ENCODE measurements at regions not wholly inside any gene's neighbourhood (a gene's known extent, or its start where the extent isn't known, plus 50 kb on each side); places are given as distances from the start of the nearest gene placed in this dataset.

- H3K4me1 ChIP-seq: no peaks in the 10 kb centered on the region
- no peak for DNase-seq (ENCODE audit: low spot score in 2 of 2)
- no peak overlapping the region for H3K4me3 ChIP-seq
- no peak for TF ChIP-seq POLR2A (IDR thresholded peaks at IDR 0.05)
- TF ChIP-seq EP300 (IDR thresholded peaks at IDR 0.05): no peak
- no peak for TF ChIP-seq POLR2AphosphoS5 (IDR thresholded peaks at IDR 0.05)
- TF ChIP-seq, protein P1, sequence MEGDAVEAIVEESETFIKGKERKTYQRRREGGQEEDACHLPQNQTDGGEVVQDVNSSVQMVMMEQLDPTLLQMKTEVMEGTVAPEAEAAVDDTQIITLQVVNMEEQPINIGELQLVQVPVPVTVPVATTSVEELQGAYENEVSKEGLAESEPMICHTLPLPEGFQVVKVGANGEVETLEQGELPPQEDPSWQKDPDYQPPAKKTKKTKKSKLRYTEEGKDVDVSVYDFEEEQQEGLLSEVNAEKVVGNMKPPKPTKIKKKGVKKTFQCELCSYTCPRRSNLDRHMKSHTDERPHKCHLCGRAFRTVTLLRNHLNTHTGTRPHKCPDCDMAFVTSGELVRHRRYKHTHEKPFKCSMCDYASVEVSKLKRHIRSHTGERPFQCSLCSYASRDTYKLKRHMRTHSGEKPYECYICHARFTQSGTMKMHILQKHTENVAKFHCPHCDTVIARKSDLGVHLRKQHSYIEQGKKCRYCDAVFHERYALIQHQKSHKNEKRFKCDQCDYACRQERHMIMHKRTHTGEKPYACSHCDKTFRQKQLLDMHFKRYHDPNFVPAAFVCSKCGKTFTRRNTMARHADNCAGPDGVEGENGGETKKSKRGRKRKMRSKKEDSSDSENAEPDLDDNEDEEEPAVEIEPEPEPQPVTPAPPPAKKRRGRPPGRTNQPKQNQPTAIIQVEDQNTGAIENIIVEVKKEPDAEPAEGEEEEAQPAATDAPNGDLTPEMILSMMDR (IDR thresholded peaks at IDR 0.05): no peak
- peaks cover 30% of the 10 kb centered on the region for H3K27me3 ChIP-seq
- no peak overlapping the region for H3K27ac ChIP-seq
- peaks cover 3% of the 10 kb centered on the region for H3K9me3 ChIP-seq
- WGBS: 95% methylated on average over 2 of the region's 2 CpGs
- no peaks in the 10 kb centered on the region for H3K36me3 ChIP-seq
These were observed 153.9 kb downstream of the DHX35 start for GRCh38 chr20:39116020-39116419.

DNA sequence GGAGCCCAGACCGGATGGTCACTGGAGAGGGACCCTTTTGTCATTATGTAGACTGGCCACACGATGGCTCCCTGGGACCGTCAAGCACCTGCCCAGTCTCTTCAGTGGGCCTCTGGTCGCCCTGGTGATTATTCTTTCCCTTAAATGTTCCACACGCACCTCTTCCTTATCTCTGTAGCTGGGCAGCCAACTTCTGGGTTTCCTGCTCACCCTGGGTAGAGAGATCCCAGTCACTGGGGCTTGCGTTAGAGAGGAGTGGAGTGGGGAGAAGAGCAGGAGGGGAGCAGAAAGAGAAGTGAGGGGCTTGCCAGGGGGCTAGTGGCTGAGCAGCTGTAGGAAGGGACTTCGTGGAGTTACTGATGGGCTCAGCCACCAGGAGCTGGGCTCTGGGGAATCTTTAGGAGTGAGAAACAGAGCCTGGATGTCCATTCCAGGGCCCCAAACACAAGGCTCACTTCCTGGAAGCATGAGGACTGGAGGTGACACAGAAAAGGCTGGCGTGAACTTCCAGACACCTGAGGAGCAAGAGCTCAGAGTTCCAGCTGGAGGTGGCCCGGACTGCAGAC lies 150.1 kb downstream of the DHX35 start:
- no peak for TF ChIP-seq POLR2AphosphoS5 (IDR thresholded peaks at IDR 0.05)
- TF ChIP-seq, protein P1 (IDR thresholded peaks at IDR 0.05): peak in 1 of 2 donors; percentile 35

GRCh38 chr20:39111359-39112177 lies 149.4 kb downstream of the DHX35 start:
- no peak for DNase-seq (ENCODE audit: low spot score in 2 of 2)
- no peaks in the 10 kb centered on the region for H3K36me3 ChIP-seq
- H3K9me3 ChIP-seq: peaks cover 3% of the 10 kb centered on the region
- WGBS: 5% methylated on average over 4 of the region's 4 CpGs
- H3K27me3 ChIP-seq: peaks cover 56% of the 10 kb centered on the region
- H3K4me3 ChIP-seq: no peak overlapping the region
- H3K27ac ChIP-seq: no peak overlapping the region
- TF ChIP-seq EP300 (IDR thresholded peaks at IDR 0.05) (no peak), POLR2A (IDR thresholded peaks at IDR 0.05) (no peak), POLR2AphosphoS5 (IDR thresholded peaks at IDR 0.05) (no peak)
- TF ChIP-seq, protein P1 (IDR thresholded peaks at IDR 0.05): no peak
- H3K4me1 ChIP-seq: no peaks in the 10 kb centered on the region

More for the DNA sequence above, 150.1 kb downstream of the DHX35 start:
- no peak for DNase-seq (ENCODE audit: low spot score in 2 of 2)
- no peak overlapping the region for H3K4me3 ChIP-seq
- peaks cover 3% of the 10 kb centered on the region for H3K9me3 ChIP-seq
- 32% methylated on average over 9 of the region's 9 CpGs for WGBS
- H3K27me3 ChIP-seq: peaks cover 53% of the 10 kb centered on the region
- H3K36me3 ChIP-seq: no peaks in the 10 kb centered on the region
- H3K4me1 ChIP-seq: no peaks in the 10 kb centered on the region
- no peak overlapping the region for H3K27ac ChIP-seq

- Histone ChIP-seq H3K27me3 (peaks cover 59% of the 10 kb centered on the region), H3K36me3 (no peaks in the 10 kb centered on the region), H3K4me1 (no peaks in the 10 kb centered on the region), H3K27ac (no peak overlapping the region), H3K9me3 (no peaks in the 10 kb centered on the region), H3K4me3 (no peak overlapping the region)
- no peak for TF ChIP-seq POLR2A (IDR thresholded peaks at IDR 0.05)
- TF ChIP-seq POLR2AphosphoS5 (IDR thresholded peaks at IDR 0.05): no peak
- TF ChIP-seq, protein P1 (IDR thresholded peaks at IDR 0.05): no peak
- TF ChIP-seq EP300 (IDR thresholded peaks at IDR 0.05): no peak
- no peak for DNase-seq (ENCODE audit: low spot score in 2 of 2)
These were observed 148.6 kb downstream of the DHX35 start for GRCh38 chr20:39110819-39111136.

DNA sequence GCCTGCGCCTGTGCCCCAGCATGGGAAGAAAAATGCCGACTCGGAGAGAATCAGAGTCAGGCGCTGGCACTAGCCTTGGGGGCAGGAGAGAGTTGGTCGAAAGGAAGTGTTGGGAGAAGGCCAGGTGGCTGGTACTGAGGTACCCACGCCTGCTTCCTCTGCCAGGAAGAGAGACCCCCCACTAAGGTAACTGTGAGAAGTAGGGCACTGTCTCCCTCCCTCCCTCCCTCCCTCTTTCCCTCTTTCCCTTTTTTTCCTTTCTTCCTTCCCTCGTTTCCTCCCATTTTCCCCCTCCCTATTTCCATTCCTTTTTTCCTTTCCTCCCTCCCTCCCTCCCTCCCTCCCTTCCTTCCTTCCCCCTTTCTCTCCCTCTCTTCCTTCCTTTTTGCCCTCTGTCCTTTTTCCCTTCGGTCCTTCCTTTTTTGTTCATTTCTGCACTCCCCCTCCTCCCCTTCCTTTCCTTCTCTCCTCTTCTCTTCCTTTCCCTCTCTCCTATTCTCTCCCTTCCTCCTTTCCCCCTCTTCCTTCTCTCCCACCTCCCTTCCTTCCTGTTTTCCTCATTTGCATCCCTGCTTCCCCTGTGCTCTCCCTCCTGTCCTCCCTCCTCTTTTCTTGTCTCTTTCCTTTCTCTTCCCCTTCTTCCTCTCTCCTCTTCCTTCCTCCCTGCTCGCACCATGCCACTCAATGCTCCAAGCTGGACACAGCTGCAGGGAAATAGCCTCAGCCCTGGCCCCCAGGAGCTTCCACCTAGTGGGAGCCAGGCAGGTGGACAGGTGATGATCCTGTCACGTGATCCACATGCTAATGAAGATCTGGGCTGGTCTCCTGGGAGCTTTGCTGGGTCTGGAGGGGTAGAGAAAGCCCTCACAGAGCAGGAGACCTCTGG lies 148.0 kb downstream of the DHX35 start:
- no peaks in the 10 kb centered on the region for H3K9me3 ChIP-seq
- no peak overlapping the region for H3K4me3 ChIP-seq
- TF ChIP-seq POLR2AphosphoS5 (IDR thresholded peaks at IDR 0.05): no peak
- TF ChIP-seq, protein P1 (IDR thresholded peaks at IDR 0.05): no peak
- no peak for TF ChIP-seq POLR2A (IDR thresholded peaks at IDR 0.05)
- TF ChIP-seq EP300 (IDR thresholded peaks at IDR 0.05): no peak
- no peaks in the 10 kb centered on the region for H3K36me3 ChIP-seq
- H3K27ac ChIP-seq: no peak overlapping the region
- no peaks in the 10 kb centered on the region for H3K4me1 ChIP-seq
- 37% methylated on average over 10 of the region's 10 CpGs for WGBS
- H3K27me3 ChIP-seq: peaks cover 56% of the 10 kb centered on the region
- no peak for DNase-seq (ENCODE audit: low spot score in 2 of 2)
